ENCODE measurements at regions not wholly inside any gene's neighbourhood (a gene's known extent, or its start where the extent isn't known, plus 50 kb on each side); places are given as distances from the start of the nearest gene placed in this dataset.

GRCh38 chr15:62873203-62873602 lies 169.3 kb upstream of the TPM1 start:
- no peak for DNase-seq (ENCODE audit: insufficient read length, low spot score)
- TF ChIP-seq TAF1 (IDR thresholded peaks at IDR 0.05; ENCODE audit: low read depth, low read length): no peak
- TF ChIP-seq POU2F2 (IDR thresholded peaks at IDR 0.05; ENCODE audit: low read depth, low read length): no peak
- TF ChIP-seq POLR2A (IDR thresholded peaks at IDR 0.05; ENCODE audit: low read depth, low read length): no peak
- TF ChIP-seq SPI1 (IDR thresholded peaks at IDR 0.05; ENCODE audit: low read depth, low read length): no peak
- no peak for TF ChIP-seq POLR2AphosphoS5 (IDR thresholded peaks at IDR 0.05; ENCODE audit: low read depth, low read length)
- no peak for TF ChIP-seq PAX5 (IDR thresholded peaks at IDR 0.05; ENCODE audit: insufficient read depth, low read length, severe bottlenecking)
- FAIRE-seq: no peak

GRCh38 chr15:62874064-62874463 lies 168.5 kb upstream of the TPM1 start:
- no peak for TF ChIP-seq PAX5 (IDR thresholded peaks at IDR 0.05; ENCODE audit: insufficient read depth, low read length, severe bottlenecking)
- no peak for TF ChIP-seq POU2F2 (IDR thresholded peaks at IDR 0.05; ENCODE audit: low read depth, low read length)
- no peak for TF ChIP-seq SPI1 (IDR thresholded peaks at IDR 0.05; ENCODE audit: low read depth, low read length)
- no peak for TF ChIP-seq POLR2AphosphoS5 (IDR thresholded peaks at IDR 0.05; ENCODE audit: low read depth, low read length)
- no peak for TF ChIP-seq TAF1 (IDR thresholded peaks at IDR 0.05; ENCODE audit: low read depth, low read length)
- no peak for TF ChIP-seq POLR2A (IDR thresholded peaks at IDR 0.05; ENCODE audit: low read depth, low read length)
- FAIRE-seq: no peak

GRCh38 chr15:62874959-62875625 lies 167.5 kb upstream of the TPM1 start:
- DNase-seq (ENCODE audit: insufficient read length, low spot score) (no peak), FAIRE-seq (no peak)
- TF ChIP-seq TAF1 (IDR thresholded peaks at IDR 0.05; ENCODE audit: low read depth, low read length): no peak
- TF ChIP-seq POLR2AphosphoS5 (IDR thresholded peaks at IDR 0.05; ENCODE audit: low read depth, low read length): no peak
- TF ChIP-seq POLR2A (IDR thresholded peaks at IDR 0.05; ENCODE audit: low read depth, low read length): no peak
- no peak for TF ChIP-seq PAX5 (IDR thresholded peaks at IDR 0.05; ENCODE audit: insufficient read depth, low read length, severe bottlenecking)
- TF ChIP-seq SPI1 (IDR thresholded peaks at IDR 0.05; ENCODE audit: low read depth, low read length): no peak
- no peak for TF ChIP-seq POU2F2 (IDR thresholded peaks at IDR 0.05; ENCODE audit: low read depth, low read length)

More at GRCh38 chr15:62874064-62874463, 168.5 kb upstream of the TPM1 start:
- DNase-seq (ENCODE audit: insufficient read length, low spot score): no peak

- TF ChIP-seq POLR2A (IDR thresholded peaks at IDR 0.05; ENCODE audit: low read depth, low read length): no peak
- TF ChIP-seq TAF1 (IDR thresholded peaks at IDR 0.05; ENCODE audit: low read depth, low read length): no peak
- TF ChIP-seq PAX5 (IDR thresholded peaks at IDR 0.05; ENCODE audit: insufficient read depth, low read length, severe bottlenecking): no peak
- no peak for TF ChIP-seq POU2F2 (IDR thresholded peaks at IDR 0.05; ENCODE audit: low read depth, low read length)
- no peak for TF ChIP-seq SPI1 (IDR thresholded peaks at IDR 0.05; ENCODE audit: low read depth, low read length)
- no peak for TF ChIP-seq POLR2AphosphoS5 (IDR thresholded peaks at IDR 0.05; ENCODE audit: low read depth, low read length)
- no peak for FAIRE-seq
- DNase-seq (ENCODE audit: insufficient read length, low spot score): no peak
Observed at GRCh38 chr15:62875626-62876021, 166.9 kb upstream of the TPM1 start.

- no peak for TF ChIP-seq PAX5 (IDR thresholded peaks at IDR 0.05; ENCODE audit: insufficient read depth, low read length, severe bottlenecking)
- no peak for TF ChIP-seq SPI1 (IDR thresholded peaks at IDR 0.05; ENCODE audit: low read depth, low read length)
- no peak for TF ChIP-seq POLR2A (IDR thresholded peaks at IDR 0.05; ENCODE audit: low read depth, low read length)
- TF ChIP-seq TAF1 (IDR thresholded peaks at IDR 0.05; ENCODE audit: low read depth, low read length): no peak
- no peak for TF ChIP-seq POU2F2 (IDR thresholded peaks at IDR 0.05; ENCODE audit: low read depth, low read length)
- TF ChIP-seq POLR2AphosphoS5 (IDR thresholded peaks at IDR 0.05; ENCODE audit: low read depth, low read length): no peak
- FAIRE-seq: no peak
- DNase-seq (ENCODE audit: insufficient read length, low spot score): no peak
Observed at GRCh38 chr15:62877276-62877857, 165.2 kb upstream of the TPM1 start.

- DNase-seq (ENCODE audit: insufficient read length, low spot score) (no peak), FAIRE-seq (no peak)
- TF ChIP-seq TAF1 (IDR thresholded peaks at IDR 0.05; ENCODE audit: low read depth, low read length) (no peak), POU2F2 (IDR thresholded peaks at IDR 0.05; ENCODE audit: low read depth, low read length) (no peak), SPI1 (IDR thresholded peaks at IDR 0.05; ENCODE audit: low read depth, low read length) (no peak), POLR2AphosphoS5 (IDR thresholded peaks at IDR 0.05; ENCODE audit: low read depth, low read length) (no peak), POLR2A (IDR thresholded peaks at IDR 0.05; ENCODE audit: low read depth, low read length) (no peak), PAX5 (IDR thresholded peaks at IDR 0.05; ENCODE audit: insufficient read depth, low read length, severe bottlenecking) (no peak)
Observed at GRCh38 chr15:62878070-62878469, 164.5 kb upstream of the TPM1 start.

DNA sequence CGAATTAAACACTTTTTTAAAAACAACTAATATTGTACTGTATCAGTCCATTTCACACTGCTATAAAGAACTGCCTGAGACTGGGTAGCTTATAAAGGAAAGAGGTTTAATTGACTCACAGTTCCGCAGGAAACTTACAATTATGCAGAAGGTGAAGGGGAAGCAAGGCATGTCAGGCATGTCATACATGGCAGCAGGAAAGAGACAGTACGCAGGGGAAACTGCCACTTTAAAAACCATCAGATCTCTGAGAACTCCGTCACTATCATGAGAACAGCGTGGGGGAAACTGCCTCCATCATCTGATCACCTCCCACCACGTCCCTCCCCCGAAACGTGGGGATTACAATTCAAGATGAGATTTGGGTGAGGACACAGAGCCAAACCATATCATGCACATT lies 162.8 kb upstream of the TPM1 start:
- FAIRE-seq (no peak), DNase-seq (ENCODE audit: insufficient read length, low spot score) (no peak)
- TF ChIP-seq POLR2AphosphoS5 (IDR thresholded peaks at IDR 0.05; ENCODE audit: low read depth, low read length): no peak
- TF ChIP-seq TAF1 (IDR thresholded peaks at IDR 0.05; ENCODE audit: low read depth, low read length): no peak
- TF ChIP-seq PAX5 (IDR thresholded peaks at IDR 0.05; ENCODE audit: insufficient read depth, low read length, severe bottlenecking): no peak
- TF ChIP-seq POU2F2 (IDR thresholded peaks at IDR 0.05; ENCODE audit: low read depth, low read length): no peak
- no peak for TF ChIP-seq SPI1 (IDR thresholded peaks at IDR 0.05; ENCODE audit: low read depth, low read length)
- no peak for TF ChIP-seq POLR2A (IDR thresholded peaks at IDR 0.05; ENCODE audit: low read depth, low read length)

DNA sequence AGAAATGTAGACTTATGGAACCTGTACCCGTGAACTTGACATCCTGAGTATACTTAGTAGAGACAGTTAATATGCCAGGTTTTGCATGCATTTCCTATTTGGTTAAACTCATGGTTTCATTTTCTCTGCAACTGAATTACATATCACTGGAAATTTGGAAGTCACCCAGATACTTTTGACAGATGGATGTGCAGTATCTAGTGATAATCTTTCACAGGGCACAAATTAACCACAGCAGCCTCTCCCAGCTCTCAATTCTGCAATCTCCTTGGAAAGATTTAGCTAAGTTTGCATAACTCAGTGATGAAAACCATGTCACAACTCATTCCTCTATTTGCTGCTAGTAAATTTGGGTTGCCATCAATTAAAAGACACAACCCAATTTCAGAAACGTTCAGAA lies 162.3 kb upstream of the TPM1 start:
- TF ChIP-seq PAX5 (IDR thresholded peaks at IDR 0.05; ENCODE audit: insufficient read depth, low read length, severe bottlenecking) (no peak), POU2F2 (IDR thresholded peaks at IDR 0.05; ENCODE audit: low read depth, low read length) (no peak), POLR2AphosphoS5 (IDR thresholded peaks at IDR 0.05; ENCODE audit: low read depth, low read length) (no peak), POLR2A (IDR thresholded peaks at IDR 0.05; ENCODE audit: low read depth, low read length) (no peak), SPI1 (IDR thresholded peaks at IDR 0.05; ENCODE audit: low read depth, low read length) (no peak), TAF1 (IDR thresholded peaks at IDR 0.05; ENCODE audit: low read depth, low read length) (no peak)
- FAIRE-seq (no peak), DNase-seq (ENCODE audit: insufficient read length, low spot score) (no peak)

DNA sequence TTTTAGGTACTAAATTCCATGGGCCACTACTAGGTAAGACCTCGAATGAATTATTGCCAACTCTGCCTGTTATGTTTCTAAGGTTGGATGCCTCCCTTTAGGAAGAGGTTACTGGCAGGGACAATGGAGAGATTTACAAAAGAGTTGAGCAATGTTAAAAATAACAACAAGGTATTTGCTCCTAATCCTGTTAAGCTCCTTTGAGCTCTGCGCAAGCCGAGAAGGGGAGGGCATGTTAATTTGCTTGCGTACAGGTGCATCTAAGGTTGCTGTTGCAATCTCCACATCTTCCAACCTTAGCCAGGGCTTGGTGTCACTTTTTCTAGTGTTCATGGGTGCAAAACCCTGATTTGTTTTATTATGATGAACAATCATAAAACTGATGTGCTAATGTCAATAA lies 161.5 kb upstream of the TPM1 start:
- FAIRE-seq (no peak), DNase-seq (ENCODE audit: insufficient read length, low spot score) (no peak)
- no peak for TF ChIP-seq POU2F2 (IDR thresholded peaks at IDR 0.05; ENCODE audit: low read depth, low read length)
- TF ChIP-seq POLR2AphosphoS5 (IDR thresholded peaks at IDR 0.05; ENCODE audit: low read depth, low read length): no peak
- TF ChIP-seq SPI1 (IDR thresholded peaks at IDR 0.05; ENCODE audit: low read depth, low read length): no peak
- no peak for TF ChIP-seq POLR2A (IDR thresholded peaks at IDR 0.05; ENCODE audit: low read depth, low read length)
- TF ChIP-seq PAX5 (IDR thresholded peaks at IDR 0.05; ENCODE audit: insufficient read depth, low read length, severe bottlenecking): no peak
- TF ChIP-seq TAF1 (IDR thresholded peaks at IDR 0.05; ENCODE audit: low read depth, low read length): no peak
